ENCODE measurements at regions not wholly inside any gene's neighbourhood (a gene's known extent, or its start where the extent isn't known, plus 50 kb on each side); places are given as distances from the start of the nearest gene placed in this dataset.

DNA sequence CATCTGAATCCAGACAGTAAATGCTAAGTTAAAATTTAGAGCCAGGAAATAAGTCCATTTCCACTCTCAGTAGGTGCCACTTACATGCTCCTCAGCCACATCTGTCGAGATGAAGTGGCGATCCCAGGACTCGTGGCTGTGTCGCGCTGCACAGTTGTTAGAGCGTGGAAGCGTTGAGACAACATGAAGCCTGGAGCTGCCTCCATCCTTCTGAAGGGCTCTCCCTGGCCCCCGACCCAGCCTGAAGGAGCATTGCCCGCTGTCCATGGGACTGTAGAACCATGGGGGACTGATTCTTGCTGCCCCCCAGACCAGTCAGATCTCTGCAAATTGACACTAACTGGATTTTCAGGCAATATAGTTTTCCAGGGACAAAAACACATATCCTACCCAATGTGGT, 58.9 kb downstream of the IRX1 start:
- Mint-ChIP-seq H3K27ac (no peak overlapping the region), H3K9me3 (peaks cover 0 to 6% of the 10 kb centered on the region in 2 donors), H3K4me1 (ENCODE audit: low read depth in 2 of 2) (no peaks in the 10 kb centered on the region), H3K4me3 (no peak overlapping the region), H3K27me3 (no peaks in the 10 kb centered on the region), H3K36me3 (ENCODE audit: insufficient read depth) (no peaks in the 10 kb centered on the region)
- DNase-seq: no peak
- ATAC-seq (replicated peaks): no peak

DNA sequence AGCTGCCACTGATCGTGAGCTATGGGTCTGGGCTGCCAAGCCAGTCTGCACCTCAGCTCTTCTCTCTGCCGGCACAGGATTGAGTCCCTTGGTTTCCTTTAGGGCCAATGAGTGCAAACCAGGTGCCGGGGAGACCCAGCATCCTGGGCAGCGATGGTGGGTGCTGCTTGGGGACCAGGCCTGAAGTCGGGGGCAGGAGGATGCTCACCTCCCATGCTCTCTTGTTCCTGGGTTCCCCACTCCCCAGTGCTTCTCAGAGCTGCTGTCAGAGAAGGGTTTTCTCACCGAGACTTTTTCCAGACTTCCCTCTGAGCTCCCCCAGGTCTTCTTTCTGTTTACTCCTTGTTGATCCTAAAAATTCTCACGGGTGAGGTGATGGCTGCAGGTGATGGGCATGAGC, 61.2 kb downstream of the IRX1 start:
- Mint-ChIP-seq H3K4me1 (ENCODE audit: low read depth in 2 of 2) (no peaks in the 10 kb centered on the region), H3K27ac (no peak overlapping the region), H3K27me3 (no peaks in the 10 kb centered on the region), H3K9me3 (peaks cover 0 to 3% of the 10 kb centered on the region in 2 donors), H3K4me3 (no peak overlapping the region), H3K36me3 (ENCODE audit: insufficient read depth) (no peaks in the 10 kb centered on the region)
- DNase-seq: no peak
- no peak for ATAC-seq (replicated peaks)

DNA sequence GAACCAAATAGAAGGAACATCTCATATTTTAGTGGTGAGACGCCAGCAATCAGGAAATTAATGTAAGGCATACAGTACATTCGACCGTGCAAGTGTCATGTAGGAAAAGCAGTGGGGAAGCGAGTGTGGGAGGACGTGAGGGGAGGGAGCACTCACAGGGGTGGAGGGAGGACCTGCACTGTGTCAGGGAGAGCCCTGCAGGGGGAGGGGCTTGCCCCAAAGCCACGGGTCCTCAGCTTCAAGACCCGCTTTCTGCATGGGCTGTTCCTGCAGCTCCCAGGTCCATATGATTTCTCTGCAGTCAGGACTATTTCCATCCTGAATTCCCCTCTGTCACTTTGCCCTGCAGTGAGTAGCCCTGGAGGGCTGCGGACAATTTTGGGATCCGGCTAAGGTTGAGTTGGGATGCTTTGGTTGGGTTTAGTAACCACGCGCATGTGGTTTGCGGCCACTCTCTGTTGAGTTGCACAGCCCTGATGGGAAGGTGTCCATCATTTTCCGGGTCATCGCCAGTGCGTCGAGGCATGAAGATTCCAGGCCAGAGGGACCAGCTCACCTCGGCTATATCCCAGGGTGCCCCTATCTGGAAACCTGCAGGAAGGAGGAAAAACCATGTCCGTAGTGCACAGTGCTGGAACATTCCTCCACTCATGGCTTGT, 61.9 kb downstream of the IRX1 start:
- Mint-ChIP-seq H3K27me3 (no peaks in the 10 kb centered on the region), H3K4me3 (no peak overlapping the region), H3K27ac (no peak overlapping the region), H3K9me3 (peaks cover 0 to 3% of the 10 kb centered on the region in 2 donors), H3K4me1 (ENCODE audit: low read depth in 2 of 2) (no peaks in the 10 kb centered on the region), H3K36me3 (ENCODE audit: insufficient read depth) (no peaks in the 10 kb centered on the region)
- DNase-seq: no peak
- ATAC-seq (replicated peaks): no peak

DNA sequence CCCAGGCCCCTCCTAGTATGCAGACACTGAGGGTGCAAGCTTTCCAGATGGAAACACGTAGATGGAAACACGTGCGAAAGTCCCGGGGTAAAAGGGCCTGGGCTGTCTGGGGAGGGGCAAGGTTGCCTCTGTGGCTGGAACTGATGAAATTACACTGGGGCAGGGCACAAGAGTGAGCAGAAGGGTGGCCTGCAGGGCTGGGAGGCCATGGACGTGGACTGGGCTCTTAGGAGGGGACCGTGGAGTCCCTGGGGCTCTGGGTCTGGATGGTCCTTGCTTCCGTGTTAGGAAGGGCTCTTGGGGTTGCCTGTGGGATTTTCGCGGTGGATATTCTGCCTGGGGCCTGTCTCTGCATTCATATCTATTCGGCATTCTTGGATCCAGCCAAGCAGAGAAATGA, 63.3 kb downstream of the IRX1 start:
- ATAC-seq (replicated peaks): no peak
- no peak for DNase-seq
- no peaks in the 10 kb centered on the region for H3K4me1 Mint-ChIP-seq (ENCODE audit: low read depth in 2 of 2)
- no peaks in the 10 kb centered on the region for H3K36me3 Mint-ChIP-seq (ENCODE audit: insufficient read depth)
- no peak overlapping the region for H3K4me3 Mint-ChIP-seq
- H3K27ac Mint-ChIP-seq: no peak overlapping the region
- peaks cover 0 to 5% of the 10 kb centered on the region in 2 donors for H3K9me3 Mint-ChIP-seq
- H3K27me3 Mint-ChIP-seq: no peaks in the 10 kb centered on the region

DNA sequence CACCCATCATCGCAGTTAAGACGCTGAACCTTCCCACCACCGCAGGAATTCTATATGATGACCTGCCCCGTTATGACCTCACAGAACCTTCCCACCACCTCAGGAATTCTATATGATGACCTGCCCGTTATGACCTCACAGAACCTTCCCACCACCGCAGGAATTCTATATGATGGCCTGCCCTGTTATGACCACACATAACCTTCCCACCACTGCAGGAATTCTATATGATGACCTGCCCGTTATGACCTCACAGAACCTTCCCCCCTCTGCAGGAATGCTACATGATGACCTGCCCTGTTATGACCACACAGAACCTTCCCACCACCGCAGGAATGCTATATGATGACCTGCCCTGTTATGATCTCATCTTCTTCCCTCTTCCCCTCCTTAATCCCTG, 64.3 kb downstream of the IRX1 start:
- ATAC-seq (replicated peaks) (no peak), DNase-seq (no peak)
- peaks cover 0 to 5% of the 10 kb centered on the region in 2 donors for H3K9me3 Mint-ChIP-seq
- no peaks in the 10 kb centered on the region for H3K27me3 Mint-ChIP-seq
- H3K27ac Mint-ChIP-seq: no peak overlapping the region
- no peaks in the 10 kb centered on the region for H3K4me1 Mint-ChIP-seq (ENCODE audit: low read depth in 2 of 2)
- H3K36me3 Mint-ChIP-seq (ENCODE audit: insufficient read depth): no peaks in the 10 kb centered on the region
- H3K4me3 Mint-ChIP-seq: no peak overlapping the region

DNA sequence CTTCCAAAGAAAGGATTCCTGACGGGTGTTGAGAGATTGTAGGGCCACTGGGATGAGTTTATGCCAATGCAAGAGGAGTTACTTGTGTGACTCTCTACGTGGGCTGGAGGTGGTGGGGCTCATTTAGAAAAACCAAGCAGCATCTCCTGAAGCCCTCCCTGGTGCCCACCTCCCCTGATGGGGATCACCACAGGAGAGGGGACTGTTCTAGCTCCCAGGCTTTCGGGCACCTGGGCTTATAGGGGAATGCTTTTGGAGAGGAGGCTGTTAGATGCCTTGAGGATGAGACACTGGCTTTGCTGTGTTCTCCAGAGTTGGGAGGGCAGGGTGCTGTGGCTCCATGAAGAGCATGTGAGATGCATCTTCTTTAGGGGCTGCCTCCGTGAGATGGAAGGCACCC, 65.0 kb downstream of the IRX1 start:
- Mint-ChIP-seq H3K27ac (no peak overlapping the region), H3K27me3 (no peaks in the 10 kb centered on the region), H3K4me3 (no peak overlapping the region), H3K36me3 (ENCODE audit: insufficient read depth) (no peaks in the 10 kb centered on the region), H3K9me3 (peaks cover 0 to 5% of the 10 kb centered on the region in 2 donors), H3K4me1 (ENCODE audit: low read depth in 2 of 2) (no peaks in the 10 kb centered on the region)
- DNase-seq: no peak
- no peak for ATAC-seq (replicated peaks)

DNA sequence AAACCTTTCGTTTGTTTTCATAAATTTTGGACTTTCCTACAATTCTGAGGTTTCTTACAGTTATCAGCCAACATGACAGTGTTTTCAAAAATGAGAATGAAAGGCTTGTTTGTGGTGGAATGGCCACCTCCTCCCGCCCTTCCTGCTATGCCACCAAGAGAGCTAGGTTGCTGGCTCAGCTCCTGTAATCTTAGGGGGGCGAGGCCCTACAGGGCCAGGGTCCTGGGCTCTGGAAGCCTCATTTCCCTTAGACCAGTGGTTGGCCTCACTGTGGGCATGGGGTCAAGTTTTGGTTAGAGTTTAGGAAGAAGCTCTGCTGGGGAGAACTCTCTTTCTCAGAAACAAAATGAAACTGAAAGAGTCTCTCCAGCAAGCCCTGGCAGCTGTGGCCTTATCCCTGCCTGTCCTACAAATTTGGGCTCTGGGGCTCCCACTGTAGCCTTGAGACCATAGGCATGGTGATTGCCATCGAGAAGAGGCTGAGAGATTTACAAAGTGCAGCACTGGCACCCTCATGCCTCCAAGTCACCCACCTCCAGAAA, 66.2 kb downstream of the IRX1 start:
- peaks cover 10 to 13% of the 10 kb centered on the region in 2 donors for H3K9me3 Mint-ChIP-seq
- no peak for ATAC-seq (replicated peaks)
- H3K4me3 Mint-ChIP-seq: no peak overlapping the region
- H3K27ac Mint-ChIP-seq: no peak overlapping the region
- no peaks in the 10 kb centered on the region for H3K36me3 Mint-ChIP-seq (ENCODE audit: insufficient read depth)
- no peak for DNase-seq
- H3K27me3 Mint-ChIP-seq: no peaks in the 10 kb centered on the region
- no peaks in the 10 kb centered on the region for H3K4me1 Mint-ChIP-seq (ENCODE audit: low read depth in 2 of 2)

DNA sequence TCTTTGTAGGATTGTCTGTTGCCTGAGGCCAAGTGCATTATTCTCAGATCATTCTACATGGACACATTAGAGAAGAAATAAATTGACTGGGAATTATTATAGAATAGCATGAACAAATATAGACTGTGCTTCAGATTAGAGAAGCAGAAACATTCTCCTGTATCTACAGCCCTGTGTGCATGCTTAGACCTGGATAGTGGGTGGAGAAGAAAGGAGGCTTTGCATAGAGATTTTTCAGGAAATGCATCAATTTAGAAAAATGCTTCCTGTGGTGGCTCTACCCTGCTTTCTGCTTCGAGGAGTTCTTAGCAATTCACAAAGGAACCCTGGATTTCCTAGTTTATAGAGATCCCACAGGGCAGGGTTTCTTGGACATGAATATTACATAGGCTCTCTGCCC, 66.7 kb downstream of the IRX1 start:
- H3K4me3 Mint-ChIP-seq: no peak overlapping the region
- no peaks in the 10 kb centered on the region for H3K27me3 Mint-ChIP-seq
- H3K4me1 Mint-ChIP-seq (ENCODE audit: low read depth in 2 of 2): no peaks in the 10 kb centered on the region
- ATAC-seq (replicated peaks): no peak
- DNase-seq: no peak
- no peak overlapping the region for H3K27ac Mint-ChIP-seq
- H3K36me3 Mint-ChIP-seq (ENCODE audit: insufficient read depth): no peaks in the 10 kb centered on the region
- H3K9me3 Mint-ChIP-seq: peaks cover 10 to 11% of the 10 kb centered on the region in 2 donors

DNA sequence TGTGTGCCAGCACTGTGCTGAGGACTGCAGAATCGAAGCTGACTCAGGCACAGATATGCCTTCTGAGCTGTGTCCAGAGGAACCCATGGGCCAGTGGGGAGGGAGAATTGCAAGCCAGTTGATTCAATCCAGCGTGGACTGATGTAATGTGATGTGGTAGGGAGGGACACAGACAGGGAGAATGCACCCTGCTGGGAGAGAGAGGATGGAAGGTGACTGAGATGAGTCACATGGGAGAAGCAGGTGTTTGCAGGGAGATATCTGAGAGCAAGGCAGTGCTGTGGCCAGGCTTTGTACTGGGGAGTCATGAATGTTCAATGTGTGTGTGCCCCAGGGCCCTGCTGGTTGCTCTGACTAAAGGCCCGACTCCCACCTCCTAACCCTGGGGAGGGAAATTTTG, 75.7 kb downstream of the IRX1 start:
- DNase-seq: no peak
- Mint-ChIP-seq H3K9me3 (peaks cover 13 to 32% of the 10 kb centered on the region in 2 donors), H3K27me3 (no peaks in the 10 kb centered on the region), H3K4me3 (no peak overlapping the region), H3K4me1 (ENCODE audit: low read depth in 2 of 2) (no peaks in the 10 kb centered on the region), H3K36me3 (ENCODE audit: insufficient read depth) (no peaks in the 10 kb centered on the region), H3K27ac (no peak overlapping the region)
- ATAC-seq (replicated peaks): no peak

DNA sequence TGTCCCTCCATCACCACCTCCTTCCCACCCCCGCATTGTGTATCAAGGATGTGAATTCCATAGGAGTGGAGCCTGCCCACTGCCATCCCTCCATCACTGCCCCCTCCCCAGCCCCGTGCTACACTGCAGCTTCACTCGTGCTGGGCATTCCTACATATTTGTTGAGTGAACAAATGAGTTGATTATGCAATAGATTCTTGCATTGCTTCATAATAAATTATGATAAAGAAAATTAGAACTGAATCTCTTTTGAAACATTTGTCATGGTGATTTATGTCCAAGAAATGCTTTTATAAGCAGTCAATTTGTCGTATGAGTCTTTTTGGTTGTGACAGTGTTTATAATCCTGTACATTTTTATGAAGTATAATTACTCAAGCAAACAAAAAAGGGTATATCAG, 83.2 kb downstream of the IRX1 start:
- ATAC-seq (replicated peaks): no peak
- DNase-seq: no peak
- H3K9me3 Mint-ChIP-seq: peaks cover 3 to 11% of the 10 kb centered on the region in 2 donors
- H3K27ac Mint-ChIP-seq: no peak overlapping the region
- no peaks in the 10 kb centered on the region for H3K27me3 Mint-ChIP-seq
- no peak overlapping the region for H3K4me3 Mint-ChIP-seq
- H3K4me1 Mint-ChIP-seq (ENCODE audit: low read depth in 2 of 2): no peaks in the 10 kb centered on the region
- H3K36me3 Mint-ChIP-seq (ENCODE audit: insufficient read depth): no peaks in the 10 kb centered on the region

DNA sequence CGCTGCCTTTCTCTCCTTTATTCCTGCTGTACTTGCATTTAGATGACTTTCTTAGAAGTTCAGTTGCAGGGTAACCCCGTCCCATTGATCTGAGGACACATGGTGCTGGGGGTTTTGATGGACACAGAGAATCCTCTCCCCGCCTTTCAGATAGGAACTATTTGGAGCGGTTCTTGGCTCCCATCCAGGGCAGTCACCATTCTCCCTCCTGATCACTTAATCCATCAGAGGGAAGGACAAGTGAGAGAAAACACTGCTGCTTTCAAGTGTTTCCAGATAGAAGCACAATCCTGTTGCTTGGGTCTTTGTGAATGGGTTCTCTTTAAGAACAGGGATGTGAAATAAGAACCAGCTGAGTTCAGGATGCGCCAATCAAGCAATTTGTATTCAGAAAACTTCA, 85.2 kb downstream of the IRX1 start:
- ATAC-seq (replicated peaks) (no peak), DNase-seq (no peak)
- peaks cover under 1 to 7% of the 10 kb centered on the region in 2 donors for H3K9me3 Mint-ChIP-seq
- H3K4me1 Mint-ChIP-seq (ENCODE audit: low read depth in 2 of 2): no peaks in the 10 kb centered on the region
- H3K36me3 Mint-ChIP-seq (ENCODE audit: insufficient read depth): no peaks in the 10 kb centered on the region
- no peaks in the 10 kb centered on the region for H3K27me3 Mint-ChIP-seq
- no peak overlapping the region for H3K4me3 Mint-ChIP-seq
- H3K27ac Mint-ChIP-seq: no peak overlapping the region

DNA sequence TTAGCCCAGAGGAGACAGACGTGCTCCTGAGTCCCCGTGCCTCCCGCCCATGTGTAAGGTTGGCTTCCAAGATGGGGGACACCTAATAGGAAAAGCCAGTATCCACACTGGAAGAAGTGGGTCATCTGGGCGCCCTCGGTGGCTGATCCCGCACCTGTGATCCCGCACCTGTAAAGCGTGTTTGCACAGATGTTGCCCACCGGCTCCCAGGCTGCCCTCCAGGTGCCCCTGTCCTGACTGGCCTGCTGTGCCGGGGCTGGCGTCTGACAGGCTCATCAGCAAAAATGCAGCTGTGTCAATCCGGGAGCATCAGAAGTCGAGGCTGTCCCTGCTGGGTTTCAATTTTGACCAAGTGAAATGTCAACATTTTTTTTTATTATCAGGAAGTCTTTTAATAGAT, 88.5 kb downstream of the IRX1 start:
- Mint-ChIP-seq H3K9me3 (peaks cover 6 to 7% of the 10 kb centered on the region in 2 donors), H3K27me3 (no peaks in the 10 kb centered on the region)

DNA sequence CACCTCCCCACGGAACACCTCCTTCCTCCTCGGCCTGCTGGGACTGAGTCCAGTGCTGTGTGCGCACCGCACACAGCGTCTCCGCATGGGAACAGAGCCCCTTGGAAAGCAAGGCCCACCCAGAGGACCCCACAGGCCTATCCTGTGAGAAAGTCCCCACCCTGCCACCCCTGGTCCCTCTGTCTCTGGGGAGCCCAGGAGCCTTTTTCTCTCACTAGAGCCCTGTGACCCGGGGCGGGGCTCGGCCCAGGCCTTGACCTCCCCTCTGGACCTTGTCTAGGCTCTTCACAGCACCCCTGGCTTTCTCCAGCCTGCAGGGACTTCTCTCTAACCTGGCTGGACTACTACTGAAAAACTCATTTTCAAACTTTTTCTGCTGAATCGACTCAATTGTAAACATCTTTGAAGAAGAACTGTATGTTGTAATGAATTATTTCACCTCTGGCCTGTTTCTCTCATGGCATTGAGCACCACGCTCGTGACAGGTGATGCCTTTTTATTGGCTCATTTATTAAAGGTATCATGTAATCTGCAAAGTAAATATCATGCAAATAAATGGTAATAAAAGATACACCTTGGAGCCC, 89.2 kb downstream of the IRX1 start:
- DNase-seq: no peak
- Mint-ChIP-seq H3K27ac (no peak overlapping the region), H3K4me3 (no peak overlapping the region), H3K27me3 (no peaks in the 10 kb centered on the region), H3K4me1 (ENCODE audit: low read depth in 2 of 2) (no peaks in the 10 kb centered on the region), H3K36me3 (ENCODE audit: insufficient read depth) (no peaks in the 10 kb centered on the region), H3K9me3 (peaks cover 6 to 7% of the 10 kb centered on the region in 2 donors)
- ATAC-seq (replicated peaks): no peak

More for the DNA sequence above, 88.5 kb downstream of the IRX1 start:
- H3K36me3 Mint-ChIP-seq (ENCODE audit: insufficient read depth): no peaks in the 10 kb centered on the region
- ATAC-seq (replicated peaks) (no peak), DNase-seq (no peak)
- no peak overlapping the region for H3K4me3 Mint-ChIP-seq
- no peaks in the 10 kb centered on the region for H3K4me1 Mint-ChIP-seq (ENCODE audit: low read depth in 2 of 2)
- H3K27ac Mint-ChIP-seq: no peak overlapping the region

DNA sequence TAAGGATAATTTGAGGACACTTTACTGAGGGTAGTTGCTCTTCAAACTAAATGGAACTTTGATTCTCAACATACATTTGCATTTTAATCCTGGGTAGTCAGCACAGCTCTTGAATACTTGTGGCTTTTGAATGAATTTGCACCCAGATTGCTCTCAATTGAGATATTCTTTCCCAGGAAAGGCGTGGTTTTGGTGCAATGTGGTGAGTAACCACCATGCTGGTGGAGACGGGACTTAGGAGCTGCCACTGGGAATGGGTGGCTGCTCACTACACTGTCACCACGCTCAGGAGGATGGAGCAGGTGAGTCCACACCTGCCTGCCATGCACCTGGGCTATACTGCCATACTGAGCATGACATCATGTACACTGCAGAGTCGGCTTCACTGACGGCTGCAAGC, 99.2 kb downstream of the IRX1 start:
- H3K27ac Mint-ChIP-seq: no peak overlapping the region
- H3K36me3 Mint-ChIP-seq (ENCODE audit: insufficient read depth): no peaks in the 10 kb centered on the region
- peaks cover 4 to 23% of the 10 kb centered on the region in 2 donors for H3K9me3 Mint-ChIP-seq
- no peaks in the 10 kb centered on the region for H3K4me1 Mint-ChIP-seq (ENCODE audit: low read depth in 2 of 2)
- ATAC-seq (replicated peaks): no peak
- no peaks in the 10 kb centered on the region for H3K27me3 Mint-ChIP-seq
- H3K4me3 Mint-ChIP-seq: no peak overlapping the region
- DNase-seq: no peak

Data from effector memory CD8-positive, alpha-beta T cell (primary cell).